HFF-Myc (cell line): ENCODE measurements at regions not wholly inside any gene's neighbourhood (a gene's known extent, or its start where the extent isn't known, plus 50 kb on each side); places are given as distances from the start of the nearest gene placed in this dataset.
"Not testable (repeated sequence)": the region's sequence is repeated elsewhere in the genome, so short reads cannot be mapped to it uniquely, and the experiment has no call there.

Source experiments
- DNase-seq: peaks from one replicate; pipeline ENCODE4 v3.0.0-alpha.2; 2011; ENCODE audit warnings: low read depth; ENCODE audit errors: extremely low read depth
- H3K4me3 ChIP-seq: replicated peaks from 2 replicates; pipeline ENCODE4 v1.5.1; 2011; ENCODE audit warnings: low read depth, mild to moderate bottlenecking, control low read depth, low read length
- TF ChIP-seq, protein P1 (sequence below): IDR thresholded peaks from 2 replicates; pipeline ENCODE4 v1.5.1; 2012; ENCODE audit warnings: mild to moderate bottlenecking, low read depth, low read length, control low read depth; ENCODE audit errors: missing control alignments

DNA sequence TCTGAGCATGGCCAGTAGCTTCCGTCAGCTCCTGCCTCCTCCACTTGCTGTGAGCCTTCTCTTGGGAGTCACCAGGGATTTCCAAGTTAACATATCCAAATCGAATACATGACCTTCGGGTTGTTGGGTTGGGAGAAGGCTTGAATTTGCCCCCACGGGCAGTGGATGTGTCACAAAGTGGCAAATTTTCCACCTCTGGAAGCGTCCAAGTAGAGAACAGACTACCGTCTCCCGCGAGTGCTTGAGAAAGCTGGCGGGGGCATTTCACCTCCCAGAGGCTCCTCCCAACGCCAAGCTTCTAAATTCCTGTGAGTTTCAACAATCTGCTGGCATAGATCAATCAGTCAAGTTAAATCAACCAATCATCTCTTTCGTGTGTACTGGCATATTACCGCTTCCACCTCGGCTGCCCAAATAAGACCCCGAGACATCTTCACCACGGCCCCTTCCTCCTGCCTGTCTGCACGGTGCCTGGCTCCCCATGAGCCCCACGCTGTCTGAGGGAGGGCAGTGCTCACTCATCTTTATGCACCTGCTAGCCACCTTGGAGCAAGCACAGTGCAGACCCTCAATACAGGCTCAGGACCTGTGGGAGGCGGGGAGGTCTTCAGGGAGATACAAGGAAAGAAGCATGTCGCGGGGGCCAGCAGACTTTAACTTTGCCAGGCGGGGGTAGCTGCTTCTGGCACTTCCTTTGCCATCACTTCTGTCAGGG lies 79.1 kb downstream of the MRPL36 start:
- TF ChIP-seq, protein P1, sequence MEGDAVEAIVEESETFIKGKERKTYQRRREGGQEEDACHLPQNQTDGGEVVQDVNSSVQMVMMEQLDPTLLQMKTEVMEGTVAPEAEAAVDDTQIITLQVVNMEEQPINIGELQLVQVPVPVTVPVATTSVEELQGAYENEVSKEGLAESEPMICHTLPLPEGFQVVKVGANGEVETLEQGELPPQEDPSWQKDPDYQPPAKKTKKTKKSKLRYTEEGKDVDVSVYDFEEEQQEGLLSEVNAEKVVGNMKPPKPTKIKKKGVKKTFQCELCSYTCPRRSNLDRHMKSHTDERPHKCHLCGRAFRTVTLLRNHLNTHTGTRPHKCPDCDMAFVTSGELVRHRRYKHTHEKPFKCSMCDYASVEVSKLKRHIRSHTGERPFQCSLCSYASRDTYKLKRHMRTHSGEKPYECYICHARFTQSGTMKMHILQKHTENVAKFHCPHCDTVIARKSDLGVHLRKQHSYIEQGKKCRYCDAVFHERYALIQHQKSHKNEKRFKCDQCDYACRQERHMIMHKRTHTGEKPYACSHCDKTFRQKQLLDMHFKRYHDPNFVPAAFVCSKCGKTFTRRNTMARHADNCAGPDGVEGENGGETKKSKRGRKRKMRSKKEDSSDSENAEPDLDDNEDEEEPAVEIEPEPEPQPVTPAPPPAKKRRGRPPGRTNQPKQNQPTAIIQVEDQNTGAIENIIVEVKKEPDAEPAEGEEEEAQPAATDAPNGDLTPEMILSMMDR = no peak
- no peak overlapping the region for H3K4me3 ChIP-seq
- no peak for DNase-seq

DNA sequence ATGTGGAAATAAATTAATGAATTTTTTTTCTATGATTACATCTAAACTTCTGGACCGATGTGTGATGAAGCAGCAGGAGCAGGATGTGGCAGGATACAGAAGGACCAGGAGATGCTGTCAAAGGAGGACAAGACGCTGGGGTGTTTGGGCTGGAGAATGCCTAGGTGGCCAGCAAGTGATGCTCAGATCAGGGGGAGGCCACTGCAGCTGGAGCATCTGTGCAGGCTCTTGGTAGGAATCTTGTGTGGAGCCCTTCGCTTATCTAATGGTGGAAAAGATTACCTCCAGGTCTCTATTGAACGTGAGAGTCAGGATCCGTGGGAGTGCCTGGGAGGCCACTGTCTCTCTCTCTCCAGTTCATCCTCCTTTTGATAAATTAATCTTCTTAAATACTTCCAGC lies 79.8 kb downstream of the MRPL36 start:
- no peak for DNase-seq
- no peak overlapping the region for H3K4me3 ChIP-seq
- TF ChIP-seq, protein P1 = no peak

DNA sequence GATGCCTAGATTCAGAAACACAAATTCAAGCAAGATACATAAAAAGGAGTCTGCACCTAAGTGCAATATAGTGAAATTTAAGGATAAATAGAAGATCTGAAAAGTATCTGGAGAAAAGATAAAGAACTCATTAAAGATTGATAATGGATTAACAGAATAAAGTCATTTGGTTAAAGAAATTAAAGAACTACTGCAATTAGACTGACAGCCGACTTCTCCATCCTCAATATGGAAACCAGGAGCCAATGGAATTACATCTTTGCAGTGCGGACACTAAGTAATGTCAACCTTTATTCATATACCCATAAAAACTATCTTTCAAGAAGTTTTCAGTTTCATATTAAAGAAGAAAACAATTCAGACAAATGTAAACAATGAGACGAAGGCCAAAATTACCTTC lies 81.0 kb downstream of the MRPL36 start:
- no peak overlapping the region for H3K4me3 ChIP-seq
- DNase-seq = no peak
- TF ChIP-seq, protein P1 = no peak

DNA sequence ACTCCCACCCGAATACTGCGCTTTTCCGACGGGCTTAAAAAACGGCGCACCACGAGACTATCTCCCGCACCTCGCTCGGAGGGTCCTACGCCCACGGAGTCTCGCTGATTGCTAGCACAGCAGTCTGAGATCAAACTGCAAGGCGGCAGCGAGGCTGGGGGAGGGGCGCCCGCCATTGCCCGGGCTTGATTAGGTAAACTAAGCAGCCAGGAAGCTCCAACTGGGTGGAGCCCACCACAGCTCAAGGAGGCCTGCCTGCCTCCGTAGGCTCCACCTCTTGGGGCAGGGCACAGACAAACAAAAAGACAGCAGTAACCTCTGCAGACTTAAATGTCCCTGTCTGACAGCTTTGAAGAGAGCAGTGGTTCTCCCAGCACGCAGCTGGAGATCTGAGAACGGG lies 89.5 kb downstream of the MRPL36 start:
- H3K4me3 ChIP-seq, DNase-seq: not testable (repeated sequence)

DNA sequence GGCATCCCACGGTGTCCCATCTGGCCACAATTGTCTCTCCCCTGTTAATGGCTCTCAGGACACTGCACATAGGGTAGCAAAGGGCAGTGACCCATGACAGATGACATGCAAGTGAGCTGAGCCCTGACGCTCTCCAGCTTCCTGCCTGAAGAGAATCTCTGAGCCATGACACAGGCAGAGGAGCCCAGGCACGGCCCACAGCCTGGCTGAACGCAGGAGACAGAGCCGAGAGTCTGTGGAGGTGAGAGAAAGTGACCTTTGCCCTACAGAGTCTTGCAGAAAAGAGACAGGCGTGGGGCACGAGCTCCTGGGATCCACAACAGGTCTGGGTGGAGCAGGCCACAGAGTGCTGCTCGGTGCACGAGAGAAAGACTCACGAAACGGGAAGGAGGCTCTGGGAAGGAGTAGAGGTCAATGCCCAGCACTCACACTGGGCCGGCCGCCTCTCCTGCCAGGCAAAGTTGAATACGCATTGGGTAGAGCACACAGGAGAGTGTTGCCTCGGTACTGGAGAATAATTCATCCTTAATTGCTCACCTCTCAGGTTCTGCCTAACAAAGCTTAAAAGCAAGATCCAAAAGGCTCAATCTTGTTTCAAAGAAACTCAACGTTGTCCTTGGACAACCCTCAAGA lies 90.3 kb downstream of the MRPL36 start:
- H3K4me3 ChIP-seq = no peak overlapping the region

DNA sequence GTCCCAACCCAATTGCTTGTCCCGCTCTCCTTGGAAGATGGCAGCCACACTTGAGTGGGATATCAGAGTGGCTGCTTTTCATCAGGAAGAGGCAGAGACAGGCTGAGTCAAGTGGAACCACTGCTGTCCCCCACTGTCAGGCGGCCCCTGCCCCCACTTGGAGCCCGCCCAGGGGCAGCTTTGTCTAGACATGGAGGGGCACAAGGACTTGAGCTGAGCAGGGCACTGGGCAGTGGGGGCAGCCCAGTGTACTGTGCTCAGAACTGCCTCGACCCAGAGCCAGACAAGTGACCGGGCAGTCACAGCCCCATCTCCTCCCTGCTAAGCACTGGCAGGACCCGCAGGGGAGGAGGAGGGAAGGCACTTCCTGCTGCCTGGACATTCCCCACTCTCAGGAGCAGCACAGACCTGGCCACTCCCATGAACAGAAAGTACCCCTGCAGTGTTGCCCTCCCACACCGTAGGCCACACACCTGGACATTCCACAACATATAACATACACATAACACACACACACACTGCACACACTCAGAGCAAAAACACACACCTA lies 91.0 kb downstream of the MRPL36 start:
- H3K4me3 ChIP-seq = no peak overlapping the region
- no peak for DNase-seq
- TF ChIP-seq, protein P1 = no peak

More for the DNA sequence above, 90.3 kb downstream of the MRPL36 start:
- no peak for DNase-seq
- TF ChIP-seq, protein P1 = no peak

DNA sequence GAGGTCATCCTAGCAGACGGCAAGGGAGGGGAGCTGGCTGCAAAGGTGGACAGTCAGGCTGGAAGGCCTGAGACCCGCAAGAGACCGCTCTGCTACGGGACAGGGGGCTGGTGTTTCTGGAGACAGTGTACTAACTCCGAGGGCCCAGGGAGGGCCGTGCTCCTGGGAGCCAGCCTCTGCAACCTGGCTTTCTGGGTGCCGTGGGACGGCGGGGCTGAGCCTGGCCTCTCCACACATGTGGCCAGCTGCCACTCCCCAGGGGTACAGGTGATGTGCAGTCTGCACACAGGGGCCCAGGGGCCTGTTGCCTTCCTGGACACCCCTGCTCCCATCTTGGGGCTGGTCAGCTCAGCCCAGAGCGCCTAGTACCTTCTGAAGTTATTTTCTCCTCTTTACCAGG lies 92.2 kb downstream of the MRPL36 start:
- no peak overlapping the region for H3K4me3 ChIP-seq
- TF ChIP-seq, protein P1 = no peak
- DNase-seq = no peak
